Prostate gland (tissue), 2 donors: ENCODE measurements at regions not wholly inside any gene's neighbourhood (a gene's known extent, or its start where the extent isn't known, plus 50 kb on each side); places are given as distances from the start of the nearest gene placed in this dataset.

Source experiments
- DNase-seq: peaks from one replicate; pipeline ENCODE4 v3.0.0-alpha.2; 2019; ENCODE audit warnings: low spot score
- H3K27ac ChIP-seq, 2 donors: fragments of 200-600 bp; sonication (generic); 2 replicates each; pipeline ENCODE4 v1.5.1; 2017 to 2019
- H3K27me3 ChIP-seq: fragments of 200-600 bp; sonication (generic); replicated peaks from 2 replicates; pipeline ENCODE4 v1.5.1; 2019; ENCODE audit not compliant: insufficient read depth
- H3K36me3 ChIP-seq, 2 donors: fragments of 200-600 bp; sonication (generic); 1 replicate in 1 of 2; 2 replicates in 1 of 2; pipeline versions ENCODE4 v1.5.1 to v1.8.1; 2017 to 2019
- H3K4me1 ChIP-seq: fragments of 200-600 bp; sonication (generic); replicated peaks from 2 replicates; pipeline ENCODE4 v1.5.1; 2019
- H3K4me3 ChIP-seq, 2 donors: fragments of 200-600 bp; sonication (generic); 2 replicates each; pipeline ENCODE4 v1.5.1; 2017 to 2019
- H3K9me3 ChIP-seq: fragments of 200-600 bp; sonication (generic); 2 replicates; pipeline ENCODE4 v1.5.1; 2017
- CTCF ChIP-seq, 4 experiments: fragments of 200-600 bp in 2 of 4; fragments of 450-650 bp in 2 of 4; sonication (generic) in 2 of 4; IDR thresholded peaks; 1 replicate in 3 of 4; 2 replicates in 1 of 4; pipeline ENCODE4 v1.5.1; 2016 to 2019; ENCODE audit warnings: antibody characterized with exemption in 4 of 4, mild to moderate bottlenecking in 2 of 4, moderate library complexity in 2 of 4
- POLR2A ChIP-seq: fragments of 450-650 bp; IDR thresholded peaks from one replicate; pipeline ENCODE4 v1.6.1; 2016; ENCODE audit warnings: antibody characterized with exemption, mild to moderate bottlenecking
- POLR2AphosphoS5 ChIP-seq: sonication (generic); formaldehyde crosslinking; IDR thresholded peaks from one replicate; pipeline ENCODE4 v1.6.1; 2017; ENCODE audit warnings: antibody characterized with exemption
- WGBS: methylation state at CpG from one replicate; pipeline ENCODE4 v1.1.5; 2018; 5-methylcytosine and 5-hydroxymethylcytosine counted together
- intact Hi-C: fragments of 100-400 bp; cut with DNase I; formaldehyde crosslinking; loops from one replicate; pipeline ENCODE4 v1.14.2; 2022

GRCh38 chr2:78125042-78125441 lies 602.9 kb upstream of the LRRTM4 start:
- DNase-seq, result no peak
- no peaks in the 10 kb centered on the region for H3K4me1 ChIP-seq
- no peaks in the 10 kb centered on the region for H3K27me3 ChIP-seq
- intact Hi-C loops, result no loop called here
- H3K9me3 ChIP-seq, result no peaks in the 10 kb centered on the region
- WGBS, result 90% methylated on average over 3 of the region's 3 CpGs
- H3K36me3 ChIP-seq, result no peaks in the 10 kb centered on the region
- no peak overlapping the region for H3K27ac ChIP-seq
- no peak overlapping the region for H3K4me3 ChIP-seq
- no peak for TF ChIP-seq POLR2AphosphoS5
- TF ChIP-seq POLR2A, result no peak
- no peak for TF ChIP-seq CTCF (IDR thresholded peaks at IDR 0.05)

GRCh38 chr2:78127424-78127823 lies 605.2 kb upstream of the LRRTM4 start:
- Histone ChIP-seq H3K27me3 (no peaks in the 10 kb centered on the region), H3K27ac (no peak overlapping the region), H3K9me3 (no peaks in the 10 kb centered on the region), H3K4me3 (no peak overlapping the region), H3K36me3 (no peaks in the 10 kb centered on the region), H3K4me1 (no peaks in the 10 kb centered on the region)
- intact Hi-C loops, result no loop called here
- 40% methylated on average over 4 of the region's 4 CpGs for whole genome bisulfite sequencing
- TF ChIP-seq POLR2A (no peak), POLR2AphosphoS5 (no peak), CTCF (IDR thresholded peaks at IDR 0.05) (no peak)
- DNase-seq, result no peak

DNA sequence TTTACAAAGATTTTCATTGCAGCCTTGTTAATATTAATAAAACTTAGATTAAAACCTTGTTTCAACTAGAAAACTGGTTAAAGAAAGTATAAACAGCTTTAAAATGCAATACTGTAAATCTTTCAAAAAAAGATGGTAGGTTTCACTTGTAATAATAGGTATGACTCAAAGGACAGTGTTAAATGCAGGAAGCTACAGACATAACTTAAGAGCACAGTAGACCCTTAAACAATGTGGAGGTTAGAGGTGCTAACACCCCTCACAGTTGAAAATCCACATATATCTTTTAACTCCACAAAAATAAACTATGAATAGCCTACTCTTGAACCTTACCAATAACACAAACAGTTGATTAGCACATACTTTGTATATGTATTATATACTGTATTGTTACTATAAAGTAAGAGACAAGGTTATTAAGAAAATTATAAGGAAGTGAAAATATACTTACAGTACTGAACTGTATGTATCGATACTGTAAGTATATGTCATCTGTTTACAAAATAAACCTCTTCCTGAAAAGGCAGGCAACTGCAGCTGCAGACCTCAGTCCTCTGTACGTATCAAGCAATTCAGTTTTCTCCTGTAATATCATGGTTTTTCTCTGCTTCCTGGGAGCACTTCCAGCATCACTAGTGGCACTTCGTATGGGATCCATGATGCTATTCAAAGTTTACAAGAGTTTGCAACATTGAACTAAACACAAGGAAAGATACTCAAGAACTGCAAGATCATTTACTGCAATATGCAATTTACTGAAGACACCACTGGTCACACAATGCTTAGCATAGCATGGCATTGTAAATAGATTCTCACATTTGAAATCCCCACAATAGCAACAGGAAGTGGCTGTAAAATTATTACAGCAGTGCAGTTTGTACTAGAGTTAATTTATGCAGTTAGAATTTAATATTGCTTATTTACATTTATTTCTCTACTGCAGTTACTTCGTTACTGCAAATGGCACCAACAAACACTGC lies 610.5 kb upstream of the LRRTM4 start:
- TF ChIP-seq POLR2A (no peak), CTCF (IDR thresholded peaks at IDR 0.05) (no peak), POLR2AphosphoS5 (no peak)
- Histone ChIP-seq H3K27me3 (no peaks in the 10 kb centered on the region), H3K4me1 (no peaks in the 10 kb centered on the region), H3K4me3 (no peak overlapping the region), H3K9me3 (no peaks in the 10 kb centered on the region), H3K36me3 (no peaks in the 10 kb centered on the region), H3K27ac (no peak overlapping the region)
- no peak for DNase-seq
- 59% methylated on average over 4 of the region's 4 CpGs for WGBS
- intact Hi-C loops, result no loop called here

- 89% methylated on average over 7 of the region's 9 CpGs for WGBS
- intact Hi-C loops, result no loop called here
- no peaks in the 10 kb centered on the region for H3K27me3 ChIP-seq
- no peak overlapping the region for H3K4me3 ChIP-seq
- no peak for DNase-seq
- no peaks in the 10 kb centered on the region for H3K36me3 ChIP-seq
- TF ChIP-seq POLR2AphosphoS5, result no peak
- no peak for TF ChIP-seq CTCF (IDR thresholded peaks at IDR 0.05)
- H3K27ac ChIP-seq, result no peak overlapping the region
- no peaks in the 10 kb centered on the region for H3K9me3 ChIP-seq
- no peaks in the 10 kb centered on the region for H3K4me1 ChIP-seq
Observed at GRCh38 chr2:78145395-78145996, 623.3 kb upstream of the LRRTM4 start.
